GM20431 (cell line): ENCODE measurements at regions not wholly inside any gene's neighbourhood (a gene's known extent, or its start where the extent isn't known, plus 50 kb on each side); places are given as distances from the start of the nearest gene placed in this dataset.

ENCODE experiments used
- in situ Hi-C: fragments of 300-500 bp; cut with MseI, MboI; formaldehyde crosslinking; loops from one replicate; pipeline ENCODE4 v1.15.0; 2020; ENCODE audit warnings: low sequenced_read_pairs; ENCODE audit not compliant: unreplicated experiment

DNA sequence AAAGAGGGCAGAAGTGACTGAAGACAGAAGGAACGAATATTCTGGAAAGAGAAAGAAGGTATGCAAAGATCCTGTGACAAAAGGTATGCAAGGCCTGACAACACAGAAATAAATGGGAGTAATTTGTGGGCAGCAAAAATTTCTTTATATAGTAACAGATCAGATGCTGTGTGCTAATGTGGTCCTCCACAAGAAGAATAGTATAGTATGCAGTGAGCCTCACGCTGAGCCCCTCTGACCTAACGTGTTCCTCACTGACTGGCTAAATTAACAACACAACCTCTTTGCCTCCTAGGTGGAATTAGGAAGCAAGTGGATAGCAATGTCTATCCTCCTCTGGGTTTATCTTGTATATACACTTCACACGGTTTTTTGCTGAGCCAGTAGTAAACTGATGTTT, 143.1 kb upstream of the SESN3 start:
- in situ Hi-C loops, result no loop called here

DNA sequence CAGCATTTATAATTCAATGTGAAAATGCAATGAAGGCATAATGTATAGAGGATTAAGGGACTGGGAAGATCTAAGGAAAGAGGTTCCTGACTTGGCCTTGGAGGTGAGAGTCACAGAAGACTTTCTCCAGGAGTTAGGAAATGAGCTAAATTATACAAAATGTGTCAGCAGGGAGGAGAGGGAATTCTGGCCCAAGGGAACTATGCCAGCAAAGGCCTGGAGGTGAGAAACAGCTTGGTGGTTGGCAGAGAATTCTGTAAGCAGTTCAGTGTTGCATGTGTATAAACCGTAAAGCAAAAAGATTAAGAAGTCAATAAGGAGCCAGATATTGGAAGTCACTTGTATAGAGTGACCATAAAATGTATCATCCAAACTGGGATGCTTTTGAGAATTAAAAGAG, 142.2 kb upstream of the SESN3 start:
- in situ Hi-C loops, result no loop called here

DNA sequence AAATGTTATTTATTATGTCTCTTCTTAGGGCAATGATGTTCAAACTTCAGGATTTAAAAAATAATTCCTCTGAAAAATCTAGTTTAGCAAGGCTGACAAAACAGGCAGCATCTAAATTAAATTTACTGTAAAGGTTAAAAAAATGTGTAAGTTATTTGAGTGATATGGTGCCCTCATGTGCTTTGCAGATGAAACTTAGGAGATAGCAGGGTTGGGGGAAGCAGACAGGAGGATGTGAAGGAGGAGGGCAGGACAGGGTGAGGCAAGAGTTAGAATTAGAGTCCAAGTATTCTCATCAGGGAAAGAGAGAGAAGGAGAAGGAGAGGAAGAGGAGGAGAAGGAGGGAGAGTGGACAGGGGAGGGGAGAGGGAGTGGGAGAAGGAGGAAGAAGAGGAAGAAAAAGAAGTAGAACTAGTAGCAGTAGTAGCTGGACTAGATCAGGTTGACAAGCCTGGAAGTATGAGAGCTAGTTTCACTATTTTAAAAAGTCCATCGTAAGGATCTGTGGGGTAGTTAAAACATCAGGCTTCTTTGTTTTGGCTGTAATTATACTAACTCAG, 141.2 kb upstream of the SESN3 start:
- in situ Hi-C loops, result no loop called here

DNA sequence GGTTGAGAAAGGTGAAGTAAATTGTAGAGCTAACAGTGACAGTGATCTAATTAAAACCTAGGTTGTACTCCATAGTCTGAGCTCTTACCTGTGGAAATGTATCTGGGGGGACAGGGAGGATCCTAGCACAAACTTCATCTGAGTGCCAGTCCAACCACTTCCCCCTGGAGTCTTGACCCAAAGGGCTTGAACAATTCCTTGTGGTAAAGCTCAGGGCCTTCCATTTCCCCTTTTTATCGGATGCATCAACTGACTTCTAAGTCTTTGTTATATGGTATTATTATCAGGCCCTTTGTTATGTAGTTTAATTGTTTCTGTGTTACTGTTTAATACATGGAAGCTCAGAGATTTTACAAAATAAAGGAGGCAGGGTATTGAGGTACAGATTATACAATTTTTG, 140.2 kb upstream of the SESN3 start:
- in situ Hi-C loops, result no loop called here

DNA sequence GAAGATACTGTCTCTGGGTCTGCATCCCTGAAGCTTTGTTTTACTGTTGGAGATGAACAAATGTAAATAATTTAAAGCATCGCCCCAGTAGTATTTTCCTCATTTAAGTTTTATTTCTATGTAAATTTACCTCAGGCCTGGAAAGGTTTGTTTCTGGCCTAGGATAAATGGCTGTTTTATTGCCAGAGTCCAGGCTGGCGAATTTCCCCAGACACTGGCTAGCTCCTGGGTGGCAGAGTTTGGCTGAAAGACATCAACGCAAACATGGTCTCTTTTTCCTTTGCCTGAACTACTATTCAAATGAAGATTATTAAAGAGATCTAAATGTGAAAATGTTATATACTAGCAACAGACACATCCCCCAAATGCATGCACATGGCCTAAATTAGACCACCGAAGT, 136.7 kb upstream of the SESN3 start:
- in situ Hi-C loops, result no loop called here

DNA sequence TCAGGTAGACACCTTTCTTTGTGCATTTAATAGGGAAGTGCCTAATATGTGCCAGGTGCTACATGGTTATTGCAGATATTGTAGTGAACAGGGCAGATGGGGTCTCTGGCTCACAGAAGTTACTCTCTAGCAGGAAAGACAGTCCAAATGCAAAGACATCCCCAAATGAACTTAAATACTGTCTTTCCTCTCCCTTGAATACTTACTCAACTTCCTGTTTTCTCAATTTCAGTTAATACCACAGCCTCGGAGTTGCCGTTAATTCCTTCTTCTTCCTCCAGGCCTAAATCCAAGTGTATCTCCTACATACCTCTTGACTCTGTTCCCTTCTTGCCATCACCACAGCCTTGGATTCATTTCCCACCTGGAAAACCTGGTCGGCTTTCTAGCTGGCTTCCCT, 134.3 kb upstream of the SESN3 start:
- in situ Hi-C loops, result no loop called here

DNA sequence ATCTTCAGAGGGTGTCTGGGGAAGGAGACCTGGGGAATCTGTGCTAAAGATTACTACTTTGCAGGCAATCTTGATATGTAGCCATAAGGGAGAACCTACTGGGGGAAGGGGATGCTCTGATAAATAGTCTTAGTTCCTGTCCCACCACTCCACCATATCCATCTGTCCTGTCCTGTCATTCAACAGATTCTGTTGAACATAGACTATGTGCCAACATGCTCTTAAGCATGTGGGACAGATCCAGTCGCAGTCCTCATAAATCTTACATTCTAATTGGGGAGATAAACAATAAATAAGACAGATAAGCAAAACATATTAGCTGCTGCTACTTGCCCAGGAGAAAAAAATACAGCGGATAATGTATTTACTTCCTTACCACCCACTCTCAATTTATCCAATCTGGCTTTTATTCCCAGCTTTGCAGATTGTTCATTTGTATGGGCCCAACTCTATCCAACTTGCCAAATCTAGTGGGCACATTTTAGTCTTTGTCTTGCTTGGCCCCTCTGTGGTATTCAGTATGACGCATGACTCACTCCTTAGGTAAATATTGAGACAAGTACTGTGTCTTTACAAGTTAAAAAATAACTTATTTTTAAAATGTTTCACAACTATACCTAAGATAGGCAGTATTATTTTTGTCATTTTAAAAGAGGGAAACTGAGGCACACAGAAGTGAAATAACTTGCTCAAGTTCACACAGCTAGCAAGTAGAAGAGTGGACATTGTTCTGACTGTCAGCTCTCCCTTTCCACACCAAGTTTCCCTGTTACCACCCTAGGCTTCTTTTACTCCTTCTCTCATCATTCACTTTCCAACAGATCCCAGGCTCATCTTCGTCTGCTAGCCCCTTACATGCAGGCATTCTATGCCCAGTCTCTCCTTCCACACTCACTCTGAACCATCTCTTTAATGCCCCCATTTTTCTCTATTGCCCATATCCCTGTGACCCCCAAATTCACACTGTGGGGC, 133.6 kb upstream of the SESN3 start:
- in situ Hi-C loops, result no loop called here

DNA sequence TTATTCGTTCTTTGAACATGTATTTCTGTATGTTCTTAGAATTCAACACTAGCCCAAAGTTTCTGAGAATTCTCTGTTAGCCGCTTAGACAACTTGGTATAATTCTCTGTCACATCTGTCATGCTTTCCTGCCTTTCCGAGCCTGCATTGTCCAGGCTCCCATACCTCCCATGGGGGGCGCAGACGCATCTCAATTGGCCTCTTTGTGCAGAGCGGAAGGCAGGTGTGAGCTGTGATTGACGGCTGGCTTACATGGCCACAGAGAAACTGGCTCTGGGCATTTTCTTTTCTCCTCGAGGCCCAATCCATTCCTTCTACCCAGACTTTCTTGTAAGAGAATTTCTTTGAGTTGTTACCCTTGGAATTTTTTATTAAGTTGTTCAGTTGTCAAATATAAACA, 132.7 kb upstream of the SESN3 start:
- in situ Hi-C loops, result no loop called here

DNA sequence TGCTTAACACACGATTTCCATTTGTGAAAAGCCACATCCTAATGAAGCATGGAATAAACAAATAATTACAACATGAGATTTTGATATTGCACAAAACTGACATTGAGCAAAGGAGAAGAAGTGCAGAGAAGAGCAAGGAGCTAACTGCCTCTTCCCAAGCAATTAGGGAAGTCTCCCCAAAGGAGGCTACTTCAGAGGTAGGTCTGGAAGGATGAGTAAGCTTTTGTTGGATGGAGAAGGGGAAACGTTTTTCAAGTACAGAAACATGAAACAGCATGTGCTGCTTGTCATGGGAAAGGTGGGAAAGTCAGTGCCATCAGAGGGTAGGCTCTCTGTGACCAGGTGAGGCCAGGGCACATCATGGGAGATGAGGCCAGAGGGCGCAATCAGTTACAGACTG, 132.2 kb upstream of the SESN3 start:
- in situ Hi-C loops, result no loop called here

DNA sequence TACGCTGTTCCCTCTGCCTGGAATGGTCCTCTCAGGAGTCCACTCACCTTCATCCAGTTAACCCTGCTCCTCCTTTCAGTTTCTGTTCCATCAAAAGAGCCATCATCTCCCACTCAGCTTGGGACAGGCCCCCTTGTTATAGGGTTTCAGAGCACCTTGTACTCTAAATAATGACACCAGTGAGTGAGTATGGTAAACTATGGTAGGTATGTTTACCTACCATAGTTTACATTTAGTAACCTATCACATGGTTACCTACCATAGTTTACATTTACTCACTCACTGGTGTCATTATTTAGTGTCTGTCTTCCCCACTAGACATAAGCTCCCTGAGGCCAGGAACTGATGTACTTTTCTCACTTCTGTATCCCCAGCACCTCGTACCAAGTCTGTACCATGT, 130.2 kb upstream of the SESN3 start:
- in situ Hi-C loops, result no loop called here

DNA sequence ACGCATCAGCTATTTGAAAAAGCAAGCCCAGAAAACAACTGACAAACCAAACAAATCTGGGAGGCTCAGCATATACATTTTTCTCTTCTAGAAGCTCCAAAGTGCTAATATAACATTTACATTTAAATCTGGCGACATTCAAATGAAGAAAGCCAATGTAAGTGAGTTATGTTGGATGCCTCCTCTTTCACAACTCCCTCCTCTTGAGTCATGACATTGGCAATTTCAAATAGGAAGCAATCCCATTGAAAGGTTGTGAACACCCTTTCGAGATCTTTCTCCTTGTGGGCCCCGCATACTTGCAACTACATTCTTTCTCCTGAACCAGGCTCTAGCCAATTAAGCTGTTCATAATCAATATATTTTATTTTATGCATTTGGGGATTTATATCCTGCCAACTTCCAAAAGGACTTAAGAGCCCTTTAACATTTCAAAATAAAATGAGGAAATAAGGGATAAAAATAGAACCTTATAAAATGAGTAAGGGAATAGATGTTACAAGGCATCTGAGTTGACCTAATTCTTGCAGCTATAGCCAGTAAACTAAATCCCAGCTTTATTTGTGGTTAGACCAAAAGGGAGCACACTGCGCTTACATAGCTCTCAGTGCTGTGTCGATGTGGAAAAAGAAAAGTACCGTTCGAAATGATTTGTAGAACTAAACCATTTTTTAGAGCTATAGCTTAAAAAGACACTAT, 129.5 kb upstream of the SESN3 start:
- in situ Hi-C loops, result no loop called here

DNA sequence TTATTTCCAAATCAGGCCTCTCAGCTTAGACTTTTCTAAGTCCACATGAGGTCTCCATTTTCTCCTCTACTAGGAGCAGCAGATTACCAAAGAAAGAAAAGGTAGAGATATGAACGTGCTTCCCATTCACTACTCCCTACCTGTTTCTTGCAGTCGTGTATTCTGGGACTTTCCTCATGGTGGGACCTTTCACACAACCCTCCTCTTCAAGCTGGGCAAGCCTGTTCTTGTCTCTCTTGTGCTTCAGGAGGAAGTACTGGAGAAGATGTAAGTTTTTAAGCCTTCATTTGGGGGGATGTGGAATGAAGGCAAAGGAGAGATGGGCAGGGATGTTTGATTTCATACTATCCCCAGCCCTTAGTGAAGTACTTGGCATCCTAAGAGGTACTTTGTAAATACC, 128.8 kb upstream of the SESN3 start:
- in situ Hi-C loops, result no loop called here

DNA sequence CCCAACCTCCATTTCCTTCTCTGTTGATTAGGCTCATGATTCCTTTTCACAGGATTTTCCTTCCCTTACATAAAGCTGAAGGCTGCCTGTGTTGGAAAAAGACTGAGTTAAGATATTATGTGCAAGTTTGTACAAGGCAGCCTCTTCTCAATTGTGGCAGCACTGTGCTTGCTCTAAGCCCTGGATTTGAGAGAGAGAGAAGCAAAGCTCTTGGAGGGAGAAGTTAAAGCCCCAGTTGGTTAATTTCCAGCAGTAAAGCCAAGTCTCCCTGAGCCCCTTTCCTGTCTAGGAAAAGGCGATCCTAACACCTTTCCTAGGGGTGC, 128.3 kb upstream of the SESN3 start:
- in situ Hi-C loops, result no loop called here

DNA sequence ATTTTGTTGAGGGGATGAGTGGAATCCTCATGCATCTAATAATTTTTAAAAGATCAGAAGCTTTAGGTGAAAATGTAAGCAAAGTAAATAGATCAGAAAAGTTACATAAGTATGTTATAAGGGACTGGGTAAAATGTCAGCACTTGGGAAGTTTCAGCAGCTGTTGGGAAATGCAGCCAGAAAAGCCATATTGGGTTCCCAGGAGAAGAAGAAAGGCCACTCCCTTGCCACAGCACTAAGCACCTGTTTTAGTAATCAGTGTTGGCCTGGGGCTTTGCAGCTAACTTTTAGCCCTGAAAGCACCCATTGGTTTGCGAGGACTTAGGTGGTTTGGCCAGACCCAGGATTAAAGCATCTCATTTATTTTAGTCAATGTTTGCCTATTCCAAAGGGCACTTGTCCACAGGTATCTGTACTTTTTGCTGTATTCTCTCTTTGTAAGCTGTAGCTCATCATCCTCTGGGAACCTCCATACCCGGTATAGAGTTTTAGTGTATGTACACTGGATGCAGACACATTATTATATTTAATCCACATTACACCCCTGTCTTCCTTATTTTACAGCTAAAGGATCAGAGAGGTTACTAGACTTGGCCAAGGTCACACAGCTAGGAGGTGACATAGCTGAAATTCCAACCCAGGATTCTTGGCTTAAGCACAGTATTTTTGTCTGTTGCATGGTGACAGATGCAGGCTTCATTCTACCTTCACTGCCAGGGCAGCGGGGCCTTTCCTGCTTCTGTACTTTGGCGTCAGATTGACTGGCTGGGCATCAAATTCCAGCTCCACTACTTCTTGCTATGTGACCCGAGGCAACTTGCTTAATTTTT, 127.7 kb upstream of the SESN3 start:
- in situ Hi-C loops, result no loop called here

DNA sequence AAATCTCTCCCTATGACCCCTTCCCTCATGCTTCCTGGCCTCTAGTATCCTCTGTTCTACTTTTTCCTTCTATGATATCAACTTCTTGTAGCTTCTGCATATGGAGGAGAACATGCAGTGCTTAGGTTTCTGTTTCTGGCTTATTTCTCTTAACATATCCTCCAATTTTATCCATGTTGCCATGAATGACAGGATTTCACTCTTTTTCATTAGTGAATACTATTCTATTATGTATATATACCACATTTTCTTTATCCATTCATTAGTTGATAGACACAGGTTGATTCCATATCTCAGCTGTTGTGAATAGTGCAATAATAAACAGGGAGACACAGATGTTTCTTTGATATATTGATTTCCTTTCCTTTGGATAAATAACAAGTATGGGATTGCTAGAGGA, 123.3 kb upstream of the SESN3 start:
- in situ Hi-C loops, result no loop called here

DNA sequence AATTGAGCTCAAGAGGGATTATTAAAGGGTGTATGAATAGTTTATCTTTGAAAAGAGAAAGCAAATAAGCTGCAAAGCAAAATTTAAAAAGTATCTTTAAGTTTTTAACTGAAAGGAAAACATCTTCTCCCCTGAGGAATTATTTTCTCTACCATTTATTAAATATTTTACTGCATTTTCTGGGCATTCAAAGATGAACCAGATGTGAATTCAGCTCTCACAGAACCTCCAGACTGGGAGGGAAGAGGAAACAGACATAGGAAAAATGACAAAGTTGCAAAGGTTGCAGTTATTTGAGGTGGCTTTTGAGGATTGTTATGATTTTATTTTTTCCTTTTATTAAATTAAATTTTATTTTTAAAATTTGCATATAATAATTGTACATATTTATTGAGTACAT, 122.7 kb upstream of the SESN3 start:
- in situ Hi-C loops, result no loop called here

DNA sequence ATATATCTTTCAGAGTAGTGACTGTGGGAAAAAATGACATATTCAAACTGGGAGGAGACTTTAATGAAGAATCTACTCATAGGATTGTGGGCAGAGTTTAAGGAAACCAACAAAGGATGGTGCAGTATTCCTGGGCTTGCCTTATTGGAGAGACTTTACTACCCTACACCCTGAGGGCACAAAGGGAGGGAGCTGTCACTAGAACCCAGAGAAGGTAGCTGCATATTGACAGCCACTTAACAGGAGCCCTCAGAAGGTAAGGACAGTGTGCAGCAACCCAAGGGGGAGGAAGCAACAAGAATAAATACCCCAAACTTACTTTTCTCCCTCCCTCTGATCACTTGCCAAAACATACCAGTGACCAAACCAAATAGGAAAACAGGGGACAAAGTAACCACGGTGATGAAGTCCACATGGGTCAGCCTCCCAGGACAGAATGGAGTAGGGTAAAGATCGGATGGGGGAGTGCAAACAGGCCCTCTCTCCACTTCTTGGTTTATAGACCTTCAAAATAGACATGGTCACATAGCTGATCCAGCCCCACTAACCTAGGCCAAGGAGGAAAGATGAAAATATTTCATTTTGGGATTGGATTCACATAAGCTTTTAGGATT, 121.8 kb upstream of the SESN3 start:
- in situ Hi-C loops, result no loop called here

DNA sequence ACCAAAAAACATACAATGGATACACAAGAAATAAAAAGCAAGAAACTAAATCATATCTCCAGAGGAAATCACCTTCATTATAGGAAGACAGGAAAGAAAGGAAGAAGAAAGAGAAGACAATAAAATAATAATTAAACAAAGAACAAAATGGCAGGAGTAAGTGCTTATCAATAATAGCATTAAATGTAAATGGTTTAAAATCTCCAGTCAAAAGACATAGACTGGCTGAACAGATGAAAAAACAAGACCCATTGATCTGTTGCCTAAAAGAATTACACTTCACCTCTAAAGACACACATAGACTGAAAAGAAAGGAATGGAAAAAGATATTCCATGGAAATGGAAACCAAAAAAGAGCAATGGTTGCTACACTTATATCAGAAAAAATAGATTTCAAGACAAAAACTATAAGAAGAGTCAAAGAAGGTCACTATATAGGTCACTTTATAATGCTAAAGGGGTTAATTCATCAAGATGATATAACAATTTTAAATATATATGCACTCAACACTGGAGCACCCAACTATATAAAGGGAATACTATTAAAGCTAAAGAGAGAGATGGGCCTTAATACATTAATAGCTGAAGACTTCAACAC, 118.4 kb upstream of the SESN3 start:
- in situ Hi-C loops, result no loop called here

DNA sequence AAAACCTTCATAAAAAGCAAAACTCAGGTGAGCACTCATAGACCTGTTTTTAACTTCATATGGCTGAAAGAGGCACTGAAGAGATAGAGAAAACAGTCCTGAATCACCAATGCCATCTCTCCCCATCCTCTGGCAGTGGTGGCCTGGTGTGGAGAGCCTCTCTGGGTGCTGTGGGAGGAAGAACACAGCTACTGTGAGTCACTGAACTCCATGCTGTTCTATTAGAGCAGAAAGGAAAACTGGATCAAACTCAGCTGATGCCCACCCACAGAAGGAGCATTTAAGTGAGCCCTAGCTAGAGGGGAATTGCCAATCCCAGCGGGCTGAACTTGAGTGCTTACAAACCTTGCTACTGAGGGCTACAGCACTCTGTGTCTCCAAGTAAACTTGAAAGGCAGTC, 115.3 kb upstream of the SESN3 start:
- in situ Hi-C loops, result no loop called here

DNA sequence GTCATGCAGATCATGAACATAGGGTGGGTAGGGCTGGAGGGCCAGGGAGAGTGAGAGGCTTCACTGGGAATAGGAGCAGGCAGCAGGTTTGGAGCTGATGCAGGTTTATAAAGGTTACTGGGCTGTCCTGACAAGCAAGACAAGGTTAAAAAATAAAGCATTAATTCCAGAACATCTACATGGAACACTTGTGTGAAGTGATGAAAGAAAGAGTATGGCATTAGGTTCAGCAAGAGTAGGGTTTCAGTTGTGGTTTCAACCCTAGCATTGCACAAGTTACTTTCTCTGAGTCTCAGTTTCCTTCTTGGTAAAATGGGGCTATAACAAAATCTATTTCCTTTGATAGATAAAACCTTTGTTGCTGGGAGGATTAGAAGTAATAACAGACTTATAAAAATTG, 114.6 kb upstream of the SESN3 start:
- in situ Hi-C loops, result no loop called here
